Bone marrow (tissue), 2 donors: ENCODE measurements at regions not wholly inside any gene's neighbourhood (a gene's known extent, or its start where the extent isn't known, plus 50 kb on each side); places are given as distances from the start of the nearest gene placed in this dataset.

Source experiments
- DNase-seq, 2 donors: peaks; one replicate each; lab custom pipeline; 2025; lab: John Stamatoyannopoulos, UW

- DNase-seq = no peak
Observed at GRCh38 chr15:69793431-69793780, 304.3 kb downstream of the TLE3 start.

- no peak for DNase-seq
Observed at GRCh38 chr15:69793781-69794451, 303.8 kb downstream of the TLE3 start.

GRCh38 chr15:69794645-69795469 lies 302.9 kb downstream of the TLE3 start:
- DNase-seq = no peak

GRCh38 chr15:69795601-69796000 lies 302.1 kb downstream of the TLE3 start:
- no peak for DNase-seq

- no peak for DNase-seq
Observed at GRCh38 chr15:69797051-69797595, 300.6 kb downstream of the TLE3 start.

GRCh38 chr15:69797615-69798014 lies 300.1 kb downstream of the TLE3 start:
- DNase-seq = no peak

- no peak for DNase-seq
Observed at GRCh38 chr15:69798481-69799250, 299.1 kb downstream of the TLE3 start.

GRCh38 chr15:69801144-69801543 lies 296.6 kb downstream of the TLE3 start:
- no peak for DNase-seq

GRCh38 chr15:69802432-69802831 lies 295.3 kb downstream of the TLE3 start:
- DNase-seq = no peak

- DNase-seq = no peak
Observed at GRCh38 chr15:69804786-69805185, 292.9 kb downstream of the TLE3 start.

GRCh38 chr15:69805248-69805953 lies 292.3 kb downstream of the TLE3 start:
- no peak for DNase-seq

GRCh38 chr15:69806287-69806915 lies 291.3 kb downstream of the TLE3 start:
- no peak for DNase-seq

GRCh38 chr15:69807721-69808120 lies 290.0 kb downstream of the TLE3 start:
- no peak for DNase-seq

GRCh38 chr15:69808756-69809155 lies 289.0 kb downstream of the TLE3 start:
- DNase-seq = no peak

GRCh38 chr15:69809421-69809820 lies 288.3 kb downstream of the TLE3 start:
- DNase-seq = no peak

- DNase-seq = no peak
Observed at GRCh38 chr15:69810431-69811354, 287.0 kb downstream of the TLE3 start.

- no peak for DNase-seq
Observed at GRCh38 chr15:69812861-69813261, 284.9 kb downstream of the TLE3 start.

- DNase-seq = no peak
Observed at GRCh38 chr15:69813881-69814280, 283.8 kb downstream of the TLE3 start.

GRCh38 chr15:69814932-69815331 lies 282.8 kb downstream of the TLE3 start:
- DNase-seq = no peak

- DNase-seq = no peak
Observed at GRCh38 chr15:69815793-69816192, 281.9 kb downstream of the TLE3 start.
